ENCODE measurements at regions not wholly inside any gene's neighbourhood (a gene's known extent, or its start where the extent isn't known, plus 50 kb on each side); places are given as distances from the start of the nearest gene placed in this dataset.

DNA sequence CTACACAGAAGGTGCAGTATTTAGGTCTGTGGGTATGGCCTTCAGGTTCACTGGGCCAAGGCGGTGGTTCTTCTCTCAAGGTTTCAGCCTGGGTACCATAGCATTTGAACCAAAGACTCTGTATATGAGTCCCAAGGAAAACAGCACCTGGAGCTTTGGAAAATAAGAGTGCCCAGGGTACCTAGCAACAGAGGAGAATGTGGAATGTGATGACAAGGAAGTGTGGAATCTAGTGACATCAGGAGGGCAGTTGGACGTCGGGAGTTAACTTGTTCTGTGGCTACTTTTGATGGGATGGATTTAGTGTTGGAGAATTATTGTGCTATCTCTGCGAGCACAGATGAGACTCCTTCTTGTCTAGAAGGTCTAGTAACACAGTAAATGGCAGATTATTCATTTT is 201.2 kb downstream of the NOL4 start:
- Histone ChIP-seq H2AFZ (ENCODE audit: low read length) (no peak overlapping the region), H3K9me2 (replicated peaks; ENCODE audit: low read length) (no peaks in the 10 kb centered on the region), H3K4me2 (ENCODE audit: low read length) (no peak overlapping the region), H3K4me1 (ENCODE audit: insufficient read depth, low read length) (no peaks in the 10 kb centered on the region), H3K9ac (ENCODE audit: low read length) (no peak overlapping the region), H3K4me3 (ENCODE audit: low read length) (no peak overlapping the region), H3K9me3 (ENCODE audit: low read length) (no peaks in the 10 kb centered on the region), H3K36me3 (ENCODE audit: low read depth, low read length) (no peaks in the 10 kb centered on the region), H3K27ac (ENCODE audit: low read length) (no peak overlapping the region), H3K79me2 (ENCODE audit: low read length) (no peaks in the 10 kb centered on the region), H4K20me1 (ENCODE audit: low read length) (no peaks in the 10 kb centered on the region), H3F3A (ENCODE audit: low read length, unreplicated experiment) (no peaks in the 10 kb centered on the region), H3K27me3 (ENCODE audit: low read length) (no peaks in the 10 kb centered on the region)
- DNase-seq (no peak), ATAC-seq (no peak)
- ChIA-PET POLR2A (ENCODE audit: unreplicated experiment) (no interaction called here), CTCF (no interaction called here)
- intact Hi-C loops (cut with micrococcal nuclease) = no loop called here
- TF ChIP-seq EZH2phosphoT487 (IDR thresholded peaks at IDR 0.05; ENCODE audit: borderline replicate concordance, low read length) = no peak
- no peak for TF ChIP-seq EZH2 (IDR thresholded peaks at IDR 0.05; ENCODE audit: low read length, unreplicated experiment)
- TF ChIP-seq, protein P1, sequence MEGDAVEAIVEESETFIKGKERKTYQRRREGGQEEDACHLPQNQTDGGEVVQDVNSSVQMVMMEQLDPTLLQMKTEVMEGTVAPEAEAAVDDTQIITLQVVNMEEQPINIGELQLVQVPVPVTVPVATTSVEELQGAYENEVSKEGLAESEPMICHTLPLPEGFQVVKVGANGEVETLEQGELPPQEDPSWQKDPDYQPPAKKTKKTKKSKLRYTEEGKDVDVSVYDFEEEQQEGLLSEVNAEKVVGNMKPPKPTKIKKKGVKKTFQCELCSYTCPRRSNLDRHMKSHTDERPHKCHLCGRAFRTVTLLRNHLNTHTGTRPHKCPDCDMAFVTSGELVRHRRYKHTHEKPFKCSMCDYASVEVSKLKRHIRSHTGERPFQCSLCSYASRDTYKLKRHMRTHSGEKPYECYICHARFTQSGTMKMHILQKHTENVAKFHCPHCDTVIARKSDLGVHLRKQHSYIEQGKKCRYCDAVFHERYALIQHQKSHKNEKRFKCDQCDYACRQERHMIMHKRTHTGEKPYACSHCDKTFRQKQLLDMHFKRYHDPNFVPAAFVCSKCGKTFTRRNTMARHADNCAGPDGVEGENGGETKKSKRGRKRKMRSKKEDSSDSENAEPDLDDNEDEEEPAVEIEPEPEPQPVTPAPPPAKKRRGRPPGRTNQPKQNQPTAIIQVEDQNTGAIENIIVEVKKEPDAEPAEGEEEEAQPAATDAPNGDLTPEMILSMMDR (conservative IDR thresholded peaks at IDR 0.05; ENCODE audit: low read depth, low read length) = no peak
- BruUV-seq (replicated peaks) = no TSS peak

DNA sequence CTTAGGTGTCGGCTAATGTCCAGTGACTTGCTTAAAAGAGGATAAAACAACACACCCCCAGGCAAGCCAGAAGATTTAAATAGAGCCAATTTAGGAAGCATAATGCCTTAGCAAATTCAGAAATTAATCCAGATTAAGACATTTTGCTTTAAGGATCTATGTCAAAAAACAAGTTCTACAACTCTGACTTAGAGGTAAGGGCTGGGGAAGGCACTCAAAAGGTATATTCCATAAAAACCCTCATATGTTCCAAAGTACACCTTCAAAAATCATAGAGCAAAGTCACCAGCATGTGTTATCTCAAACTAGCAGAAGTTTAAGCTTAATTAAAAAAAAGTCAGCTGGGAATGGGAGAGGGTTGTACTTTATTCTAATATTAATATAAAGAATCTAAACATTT is 206.4 kb downstream of the NOL4 start:
- ChIA-PET CTCF (no interaction called here), POLR2A (ENCODE audit: unreplicated experiment) (no interaction called here)
- H3K27ac ChIP-seq (ENCODE audit: low read length) = no peak overlapping the region
- H3F3A ChIP-seq (ENCODE audit: low read length, unreplicated experiment) = no peaks in the 10 kb centered on the region
- H4K20me1 ChIP-seq (ENCODE audit: low read length) = no peaks in the 10 kb centered on the region
- H3K4me3 ChIP-seq (ENCODE audit: low read length) = no peak overlapping the region
- H3K36me3 ChIP-seq (ENCODE audit: low read depth, low read length) = no peaks in the 10 kb centered on the region
- no peaks in the 10 kb centered on the region for H3K4me1 ChIP-seq (ENCODE audit: insufficient read depth, low read length)
- DNase-seq (no peak), ATAC-seq (no peak)
- intact Hi-C loops (cut with micrococcal nuclease) = no loop called here
- TF ChIP-seq EZH2phosphoT487 (IDR thresholded peaks at IDR 0.05; ENCODE audit: borderline replicate concordance, low read length) (no peak), EZH2 (IDR thresholded peaks at IDR 0.05; ENCODE audit: low read length, unreplicated experiment) (no peak)
- TF ChIP-seq, protein P1 (conservative IDR thresholded peaks at IDR 0.05; ENCODE audit: low read depth, low read length) = no peak
- no peak overlapping the region for H2AFZ ChIP-seq (ENCODE audit: low read length)
- no peaks in the 10 kb centered on the region for H3K27me3 ChIP-seq (ENCODE audit: low read length)
- H3K9me3 ChIP-seq (ENCODE audit: low read length) = no peaks in the 10 kb centered on the region
- no peaks in the 10 kb centered on the region for H3K9me2 ChIP-seq (replicated peaks; ENCODE audit: low read length)
- no peak overlapping the region for H3K4me2 ChIP-seq (ENCODE audit: low read length)
- no peaks in the 10 kb centered on the region for H3K79me2 ChIP-seq (ENCODE audit: low read length)
- H3K9ac ChIP-seq (ENCODE audit: low read length) = no peak overlapping the region
- BruUV-seq (replicated peaks) = no TSS peak

DNA sequence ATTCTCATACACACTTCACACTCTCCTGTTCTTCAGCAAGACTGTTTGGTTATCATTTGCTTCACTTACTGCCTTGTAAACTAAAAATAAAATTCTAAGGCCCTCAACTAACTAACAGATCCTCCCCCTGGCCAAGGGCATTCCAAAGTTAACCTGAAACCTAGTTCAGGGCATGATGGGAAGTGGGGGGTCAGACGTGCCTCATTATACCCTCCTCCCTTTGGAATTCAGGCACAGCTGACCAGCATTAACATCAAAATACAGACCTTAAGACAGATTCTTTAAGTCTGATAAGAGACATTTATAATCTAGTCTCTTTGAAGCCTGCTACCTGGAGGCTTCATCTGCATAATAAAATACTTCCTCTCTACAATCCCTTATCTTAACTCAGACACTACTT is 221.0 kb downstream of the NOL4 start:
- Histone ChIP-seq H3K9me2 (replicated peaks; ENCODE audit: low read length) (no peaks in the 10 kb centered on the region), H3K36me3 (ENCODE audit: low read depth, low read length) (no peaks in the 10 kb centered on the region), H4K20me1 (ENCODE audit: low read length) (no peaks in the 10 kb centered on the region), H3K4me3 (ENCODE audit: low read length) (no peak overlapping the region), H3K4me1 (ENCODE audit: insufficient read depth, low read length) (no peaks in the 10 kb centered on the region), H2AFZ (ENCODE audit: low read length) (no peak overlapping the region), H3K9ac (ENCODE audit: low read length) (no peak overlapping the region), H3K79me2 (ENCODE audit: low read length) (no peaks in the 10 kb centered on the region), H3F3A (ENCODE audit: low read length, unreplicated experiment) (no peaks in the 10 kb centered on the region), H3K27me3 (ENCODE audit: low read length) (no peaks in the 10 kb centered on the region), H3K27ac (ENCODE audit: low read length) (no peak overlapping the region), H3K9me3 (ENCODE audit: low read length) (no peaks in the 10 kb centered on the region), H3K4me2 (ENCODE audit: low read length) (no peak overlapping the region)
- CTCF ChIA-PET = no interaction called here
- POLR2A ChIA-PET (ENCODE audit: unreplicated experiment) = no interaction called here
- TF ChIP-seq, protein P1 (conservative IDR thresholded peaks at IDR 0.05; ENCODE audit: low read depth, low read length) = no peak
- no peak for TF ChIP-seq EZH2 (IDR thresholded peaks at IDR 0.05; ENCODE audit: low read length, unreplicated experiment)
- no peak for TF ChIP-seq EZH2phosphoT487 (IDR thresholded peaks at IDR 0.05; ENCODE audit: borderline replicate concordance, low read length)
- intact Hi-C loops (cut with micrococcal nuclease) = no loop called here
- no peak for DNase-seq
- no peak for ATAC-seq
- no TSS peak for BruUV-seq (replicated peaks)
